ENCODE measurements at regions not wholly inside any gene's neighbourhood (a gene's known extent, or its start where the extent isn't known, plus 50 kb on each side); places are given as distances from the start of the nearest gene placed in this dataset.

DNA sequence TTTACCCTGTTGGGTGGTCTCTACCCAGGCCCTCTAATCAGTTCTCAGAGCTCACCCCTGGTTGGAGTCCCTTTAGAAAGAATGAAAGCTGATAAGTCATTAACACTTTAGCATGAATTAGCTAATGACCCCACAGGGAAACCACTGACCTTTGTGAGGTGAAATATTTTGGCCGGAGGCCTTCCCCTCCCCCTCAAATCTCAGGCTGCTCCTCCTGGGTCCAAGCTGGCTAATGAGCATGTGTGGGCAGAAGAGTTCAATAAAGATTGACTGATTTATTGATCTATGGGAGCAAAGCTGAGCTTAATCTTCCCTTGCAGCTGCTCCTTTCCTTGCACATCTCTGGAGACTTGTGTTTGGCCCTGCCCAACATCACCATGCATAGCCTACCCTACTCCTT lies 78.8 kb upstream of the CCDC85A start:
- TF ChIP-seq, protein P1, sequence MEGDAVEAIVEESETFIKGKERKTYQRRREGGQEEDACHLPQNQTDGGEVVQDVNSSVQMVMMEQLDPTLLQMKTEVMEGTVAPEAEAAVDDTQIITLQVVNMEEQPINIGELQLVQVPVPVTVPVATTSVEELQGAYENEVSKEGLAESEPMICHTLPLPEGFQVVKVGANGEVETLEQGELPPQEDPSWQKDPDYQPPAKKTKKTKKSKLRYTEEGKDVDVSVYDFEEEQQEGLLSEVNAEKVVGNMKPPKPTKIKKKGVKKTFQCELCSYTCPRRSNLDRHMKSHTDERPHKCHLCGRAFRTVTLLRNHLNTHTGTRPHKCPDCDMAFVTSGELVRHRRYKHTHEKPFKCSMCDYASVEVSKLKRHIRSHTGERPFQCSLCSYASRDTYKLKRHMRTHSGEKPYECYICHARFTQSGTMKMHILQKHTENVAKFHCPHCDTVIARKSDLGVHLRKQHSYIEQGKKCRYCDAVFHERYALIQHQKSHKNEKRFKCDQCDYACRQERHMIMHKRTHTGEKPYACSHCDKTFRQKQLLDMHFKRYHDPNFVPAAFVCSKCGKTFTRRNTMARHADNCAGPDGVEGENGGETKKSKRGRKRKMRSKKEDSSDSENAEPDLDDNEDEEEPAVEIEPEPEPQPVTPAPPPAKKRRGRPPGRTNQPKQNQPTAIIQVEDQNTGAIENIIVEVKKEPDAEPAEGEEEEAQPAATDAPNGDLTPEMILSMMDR (IDR thresholded peaks at IDR 0.05; ENCODE audit: low read depth, low read length), result no peak

DNA sequence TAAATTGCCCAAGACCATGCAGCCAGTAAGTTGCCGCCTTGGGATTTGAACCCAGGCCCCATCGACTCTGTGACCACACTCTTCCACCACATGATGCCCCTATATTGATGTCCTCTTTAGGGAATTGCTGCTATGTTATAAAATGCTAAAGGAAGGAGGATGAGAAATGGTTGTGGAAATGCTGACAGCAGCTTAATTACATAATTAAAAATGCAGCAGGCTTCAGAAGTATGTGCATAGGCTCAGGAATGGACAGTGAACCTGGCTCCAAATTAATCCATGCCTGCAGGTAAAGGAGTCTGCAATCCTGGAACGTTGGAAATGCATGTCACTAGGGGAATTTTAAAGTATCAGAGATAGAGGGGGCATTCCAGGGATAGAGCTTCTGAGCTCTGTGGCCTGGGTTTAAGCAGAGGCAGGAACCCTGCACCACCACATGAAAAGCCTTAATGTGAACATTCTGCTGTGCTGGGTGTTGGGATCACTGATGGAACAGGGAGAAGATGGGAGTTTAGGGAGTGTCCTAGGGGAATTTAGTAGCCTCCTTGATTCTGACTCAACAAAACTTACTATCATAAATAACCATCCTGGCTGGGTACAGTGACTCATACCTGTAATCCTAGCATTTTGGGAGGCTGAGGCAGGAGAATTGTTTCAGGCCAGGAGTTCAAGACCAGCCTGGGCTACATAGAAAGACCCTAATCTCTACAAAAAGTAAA lies 76.1 kb upstream of the CCDC85A start:
- no peak for DNase-seq (ENCODE audit: low read depth in 2 of 2)
- TF ChIP-seq, protein P1 (IDR thresholded peaks at IDR 0.05; ENCODE audit: low read depth, low read length), result no peak
- no peak overlapping the region for H3K4me3 ChIP-seq (replicated peaks in 1 of 2; ENCODE audit: low read depth in 2 of 2, low read length in 2 of 2)

More for the DNA sequence above, 78.8 kb upstream of the CCDC85A start:
- H3K4me3 ChIP-seq (replicated peaks in 1 of 2; ENCODE audit: low read depth in 2 of 2, low read length in 2 of 2), result no peak overlapping the region
- DNase-seq (ENCODE audit: low read depth in 2 of 2), result no peak

DNA sequence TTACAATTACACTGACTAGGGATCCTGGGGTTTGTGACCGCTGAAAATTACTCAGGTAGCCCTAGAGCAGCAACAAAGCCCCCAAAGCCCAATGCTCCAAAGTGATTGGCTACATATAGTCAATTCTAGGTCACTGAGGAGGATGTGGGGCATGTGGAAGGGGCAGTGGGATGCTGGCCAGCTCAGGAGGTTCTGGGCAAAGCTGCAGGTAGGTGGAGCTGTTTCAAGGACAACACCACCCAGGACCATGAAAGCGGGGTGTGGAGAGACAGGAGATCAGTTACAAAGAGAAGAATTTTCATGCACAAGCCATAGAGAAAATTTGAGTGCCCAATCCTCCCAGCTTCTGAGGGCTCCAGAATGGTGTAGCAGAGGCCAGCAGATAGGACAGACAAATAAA lies 75.0 kb upstream of the CCDC85A start:
- TF ChIP-seq, protein P1 (IDR thresholded peaks at IDR 0.05; ENCODE audit: low read depth, low read length), result no peak
- no peak overlapping the region for H3K4me3 ChIP-seq (replicated peaks in 1 of 2; ENCODE audit: low read depth in 2 of 2, low read length in 2 of 2)
- no peak for DNase-seq (ENCODE audit: low read depth in 2 of 2)

DNA sequence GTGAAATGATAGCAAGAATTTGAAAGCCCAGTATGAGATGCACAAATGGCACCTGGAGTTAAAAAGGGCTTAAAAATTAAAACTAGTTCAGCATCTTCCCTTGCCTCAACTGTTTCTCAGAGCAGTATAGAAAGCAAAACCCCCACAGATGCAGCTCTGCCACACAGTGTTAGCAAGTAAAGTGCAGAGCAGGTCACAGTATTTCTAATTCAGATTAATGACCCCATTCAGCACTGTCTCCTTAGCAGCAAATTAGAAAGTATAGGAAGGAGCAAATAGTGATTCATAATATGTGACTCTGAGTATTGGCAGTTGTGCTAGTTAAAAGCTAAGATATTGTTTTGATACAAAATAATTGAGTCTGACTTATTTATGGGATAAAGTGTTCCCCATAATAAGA lies 73.8 kb upstream of the CCDC85A start:
- no peak for DNase-seq (ENCODE audit: low read depth in 2 of 2)
- TF ChIP-seq, protein P1 (IDR thresholded peaks at IDR 0.05; ENCODE audit: low read depth, low read length), result no peak
- H3K4me3 ChIP-seq (replicated peaks in 1 of 2; ENCODE audit: low read depth in 2 of 2, low read length in 2 of 2), result no peak overlapping the region

DNA sequence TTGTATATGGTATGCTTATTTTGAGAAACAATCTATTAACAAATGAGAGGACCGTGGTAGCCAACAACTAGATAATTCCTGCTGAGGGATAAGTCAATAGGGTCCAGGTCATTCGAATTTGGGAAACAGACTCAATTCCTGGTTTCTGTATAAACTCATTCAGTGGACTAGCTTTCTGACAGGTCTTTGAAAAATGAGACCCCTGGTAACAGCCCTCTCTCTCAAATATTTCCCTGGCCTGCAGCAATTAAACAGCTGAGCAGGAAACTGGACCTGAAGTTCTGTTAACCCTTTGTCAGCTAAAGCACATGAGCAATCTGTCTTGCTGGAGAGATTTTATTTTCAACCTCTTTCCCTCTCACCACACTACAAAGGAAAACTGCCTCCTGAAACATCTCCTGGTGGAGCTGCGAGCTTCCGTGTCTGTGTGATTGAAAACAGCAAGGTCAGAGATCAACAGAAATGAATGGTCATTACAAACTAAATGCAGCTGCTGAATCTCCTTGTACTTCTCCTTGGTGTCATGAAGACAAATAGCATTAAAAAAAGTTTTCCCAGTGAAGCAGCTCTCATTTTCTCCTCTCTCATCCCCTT lies 70.3 kb upstream of the CCDC85A start:
- TF ChIP-seq, protein P1 (IDR thresholded peaks at IDR 0.05; ENCODE audit: low read depth, low read length), result no peak
- DNase-seq (ENCODE audit: low read depth in 2 of 2), result no peak
- H3K4me3 ChIP-seq (replicated peaks in 1 of 2; ENCODE audit: low read depth in 2 of 2, low read length in 2 of 2), result no peak overlapping the region

DNA sequence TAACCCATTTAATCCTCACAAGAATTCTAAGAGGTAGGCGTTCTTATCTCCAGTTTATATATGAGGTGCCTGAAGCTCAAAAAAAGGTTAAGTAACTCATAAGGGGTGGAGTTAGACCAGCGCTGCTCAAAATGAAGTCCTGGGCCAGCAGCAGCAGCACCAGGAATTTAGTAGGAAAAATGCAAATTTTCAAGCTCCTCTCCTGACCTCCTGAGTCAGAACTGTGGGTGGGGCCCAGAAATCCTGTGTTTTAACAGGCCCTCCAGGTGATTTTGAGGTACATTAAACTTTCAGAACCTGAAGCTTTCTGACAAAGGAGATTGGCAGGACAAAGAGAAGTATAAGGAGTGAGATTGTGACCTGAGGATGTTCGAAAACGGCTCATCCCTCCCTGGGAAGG lies 66.0 kb upstream of the CCDC85A start:
- TF ChIP-seq, protein P1 (IDR thresholded peaks at IDR 0.05; ENCODE audit: low read depth, low read length), result no peak
- no peak for DNase-seq (ENCODE audit: low read depth in 2 of 2)
- no peak overlapping the region for H3K4me3 ChIP-seq (replicated peaks in 1 of 2; ENCODE audit: low read depth in 2 of 2, low read length in 2 of 2)
